Parathyroid adenoma (tissue), 2 donors: ENCODE measurements at regions not wholly inside any gene's neighbourhood (a gene's known extent, or its start where the extent isn't known, plus 50 kb on each side); places are given as distances from the start of the nearest gene placed in this dataset.

ENCODE experiments used
- H2AFZ ChIP-seq: fragments of 300-600 bp; sonication (generic); one replicate; pipeline ENCODE4 v1.7.0; 2017; ENCODE audit warnings: antibody characterized with exemption, mild to moderate bottlenecking
- H3K27ac ChIP-seq: fragments of 300-600 bp; sonication (generic); one replicate; pipeline ENCODE4 v1.7.0; 2017
- H3K27me3 ChIP-seq: fragments of 300-600 bp; sonication (generic); one replicate; pipeline ENCODE4 v1.7.0; 2017; ENCODE audit warnings: low read length; ENCODE audit not compliant: control insufficient read depth, insufficient read depth
- H3K36me3 ChIP-seq: fragments of 300-600 bp; sonication (generic); one replicate; pipeline ENCODE4 v1.7.0; 2017; ENCODE audit warnings: low read length; ENCODE audit not compliant: control insufficient read depth, insufficient read depth
- H3K4me1 ChIP-seq: fragments of 300-600 bp; sonication (generic); one replicate; pipeline ENCODE4 v1.7.0; 2017; ENCODE audit warnings: control low read depth
- H3K4me2 ChIP-seq: fragments of 300-600 bp; sonication (generic); one replicate; pipeline ENCODE4 v1.7.0; 2017; ENCODE audit warnings: low read length
- H3K4me3 ChIP-seq: fragments of 300-600 bp; sonication (generic); one replicate; pipeline ENCODE4 v1.7.0; 2017; ENCODE audit warnings: low read depth, low read length
- H3K79me2 ChIP-seq: fragments of 300-600 bp; sonication (generic); one replicate; pipeline ENCODE4 v1.7.0; 2017; ENCODE audit warnings: control low read depth
- H3K9ac ChIP-seq: fragments of 300-600 bp; sonication (generic); one replicate; pipeline ENCODE4 v1.7.0; 2017; ENCODE audit warnings: mild to moderate bottlenecking
- H3K9me3 ChIP-seq: fragments of 300-600 bp; sonication (generic); one replicate; pipeline ENCODE4 v1.7.0; 2017; ENCODE audit warnings: low read length; ENCODE audit not compliant: control insufficient read depth
- CTCF ChIP-seq: fragments of 300-600 bp; sonication (generic); IDR thresholded peaks from one replicate; pipeline ENCODE4 v1.7.0; 2017; ENCODE audit warnings: antibody characterized with exemption, mild to moderate bottlenecking
- donor health status: primary hyperparathyroidism.

GRCh38 chr2:2939078-2939795, 438.4 kb downstream of the EIPR1 start:
- H3K4me1 ChIP-seq: no peaks in the 10 kb centered on the region
- H3K4me3 ChIP-seq: no peak overlapping the region
- H3K4me2 ChIP-seq: no peak overlapping the region
- H3K27me3 ChIP-seq: no peaks in the 10 kb centered on the region
- no peak overlapping the region for H3K9ac ChIP-seq
- no peaks in the 10 kb centered on the region for H3K36me3 ChIP-seq
- H3K79me2 ChIP-seq: no peaks in the 10 kb centered on the region
- no peaks in the 10 kb centered on the region for H3K9me3 ChIP-seq
- no peak overlapping the region for H2AFZ ChIP-seq
- no peak for TF ChIP-seq CTCF
- H3K27ac ChIP-seq: no peak overlapping the region

GRCh38 chr2:2938481-2938880, 439.1 kb downstream of the EIPR1 start:
- no peak overlapping the region for H2AFZ ChIP-seq
- H3K9ac ChIP-seq: no peak overlapping the region
- no peak overlapping the region for H3K27ac ChIP-seq
- H3K4me1 ChIP-seq: no peaks in the 10 kb centered on the region
- H3K9me3 ChIP-seq: no peaks in the 10 kb centered on the region
- no peaks in the 10 kb centered on the region for H3K27me3 ChIP-seq
- no peaks in the 10 kb centered on the region for H3K79me2 ChIP-seq
- TF ChIP-seq CTCF: no peak
- H3K4me2 ChIP-seq: no peak overlapping the region
- no peaks in the 10 kb centered on the region for H3K36me3 ChIP-seq
- H3K4me3 ChIP-seq: no peak overlapping the region

GRCh38 chr2:2935445-2936149, 442.0 kb downstream of the EIPR1 start:
- H3K4me3 ChIP-seq: no peak overlapping the region
- no peak overlapping the region for H3K27ac ChIP-seq
- H3K27me3 ChIP-seq: no peaks in the 10 kb centered on the region
- H3K4me2 ChIP-seq: no peak overlapping the region
- no peaks in the 10 kb centered on the region for H3K4me1 ChIP-seq
- no peaks in the 10 kb centered on the region for H3K36me3 ChIP-seq
- TF ChIP-seq CTCF: no peak
- no peaks in the 10 kb centered on the region for H3K79me2 ChIP-seq
- no peaks in the 10 kb centered on the region for H3K9me3 ChIP-seq
- no peak overlapping the region for H2AFZ ChIP-seq
- H3K9ac ChIP-seq: no peak overlapping the region

GRCh38 chr2:2933426-2933825, 444.2 kb downstream of the EIPR1 start:
- no peak for TF ChIP-seq CTCF
- no peak overlapping the region for H3K4me3 ChIP-seq
- H3K4me1 ChIP-seq: no peaks in the 10 kb centered on the region
- H3K9ac ChIP-seq: no peak overlapping the region
- no peaks in the 10 kb centered on the region for H3K27me3 ChIP-seq
- H3K4me2 ChIP-seq: no peak overlapping the region
- no peak overlapping the region for H3K27ac ChIP-seq
- no peaks in the 10 kb centered on the region for H3K79me2 ChIP-seq
- H2AFZ ChIP-seq: no peak overlapping the region
- H3K9me3 ChIP-seq: peaks cover 3% of the 10 kb centered on the region
- H3K36me3 ChIP-seq: no peaks in the 10 kb centered on the region
